ENCODE measurements at regions not wholly inside any gene's neighbourhood (a gene's known extent, or its start where the extent isn't known, plus 50 kb on each side); places are given as distances from the start of the nearest gene placed in this dataset.

- no peak for ATAC-seq
- 74% methylated on average over 2 of the region's 2 CpGs for WGBS, 2 donors
- Histone ChIP-seq H3K9me3 (peaks cover 0 to 19% (median 0%) of the 10 kb centered on the region in 11 donors), H3K36me3 (no peaks in the 10 kb centered on the region), H3K27ac (no peak overlapping the region), H3K4me1 (no peaks in the 10 kb centered on the region), H3K27me3 (peaks cover 0 to 9% (median 0%) of the 10 kb centered on the region in 7 donors), H3K4me3 (no peak overlapping the region)
- DNase-seq = no peak
- no peak for TF ChIP-seq CTCF (IDR thresholded peaks at IDR 0.05)
- intact Hi-C loops (cut with DNase I) = no loop called here
Measured at GRCh38 chr10:43012578-43012977, 64.3 kb upstream of the RET start.

GRCh38 chr10:43013065-43013464 lies 63.8 kb upstream of the RET start:
- WGBS, 2 donors = 88 to 100% methylated on average over 1 of the region's 1 CpG
- Histone ChIP-seq H3K27ac (no peak overlapping the region), H3K4me1 (no peaks in the 10 kb centered on the region), H3K27me3 (peaks cover 0 to 9% (median 0%) of the 10 kb centered on the region in 7 donors), H3K36me3 (no peaks in the 10 kb centered on the region), H3K9me3 (peaks cover 0 to 15% (median 0%) of the 10 kb centered on the region in 11 donors), H3K4me3 (no peak overlapping the region)
- intact Hi-C loops (cut with DNase I) = no loop called here
- no peak for DNase-seq
- ATAC-seq = no peak
- no peak for TF ChIP-seq CTCF (IDR thresholded peaks at IDR 0.05)

- DNase-seq (no peak), ATAC-seq (no peak)
- Histone ChIP-seq H3K4me1 (peaks cover 0 to 5% (median 0%) of the 10 kb centered on the region in 9 donors), H3K27me3 (peaks cover 0 to 72% (median 30%) of the 10 kb centered on the region in 7 donors), H3K9me3 (no peaks in the 10 kb centered on the region), H3K4me3 (no peak overlapping the region), H3K36me3 (no peaks in the 10 kb centered on the region), H3K27ac (no peak overlapping the region)
- no peak for TF ChIP-seq CTCF (IDR thresholded peaks at IDR 0.05)
- WGBS, 2 donors = 82 to 83% methylated on average over 3 of the region's 3 CpGs
- intact Hi-C loops (cut with DNase I) = no loop called here
Measured at GRCh38 chr10:43024524-43024923, 52.3 kb upstream of the RET start.

- TF ChIP-seq CTCF (IDR thresholded peaks at IDR 0.05) = no peak
- H3K27me3 ChIP-seq = peaks cover 0 to 72% (median 30%) of the 10 kb centered on the region in 7 donors
- H3K9me3 ChIP-seq = no peaks in the 10 kb centered on the region
- 62 to 68% methylated on average over 11 of the region's 11 CpGs for WGBS, 2 donors
- ATAC-seq (no peak), DNase-seq (no peak)
- intact Hi-C loops (cut with DNase I) = no loop called here
- H3K36me3 ChIP-seq = no peaks in the 10 kb centered on the region
- no peak overlapping the region for H3K27ac ChIP-seq
- no peak overlapping the region for H3K4me3 ChIP-seq
- H3K4me1 ChIP-seq = peaks cover 0 to 5% (median 0%) of the 10 kb centered on the region in 9 donors
Measured at GRCh38 chr10:43024942-43025700, 51.7 kb upstream of the RET start.
